K562 (cell line): ENCODE measurements at regions not wholly inside any gene's neighbourhood (a gene's known extent, or its start where the extent isn't known, plus 50 kb on each side); places are given as distances from the start of the nearest gene placed in this dataset.

Experiments
- BMI1 ChIP-seq: fragments of 150-350 bp; IDR thresholded peaks from 2 replicates; pipeline ENCODE4 v1.6.1; 2014; ENCODE audit warnings: low read length
- CCNT2 ChIP-seq: IDR thresholded peaks from 2 replicates; pipeline ENCODE4 v1.6.1; 2011; ENCODE audit warnings: borderline replicate concordance, low read depth, mild to moderate bottlenecking, moderate library complexity, mixed read lengths, low read length; ENCODE audit not compliant: insufficient read length; ENCODE audit errors: extremely low read depth
- E2F8 ChIP-seq: fragments of 450-650 bp; IDR thresholded peaks from 2 replicates; pipeline ENCODE4 v1.7.1; 2018; ENCODE audit warnings: mild to moderate bottlenecking, low read depth; ENCODE audit not compliant: partially characterized antibody
- EGR1 ChIP-seq: fragments of 450-650 bp; conservative IDR thresholded peaks from 2 replicates; pipeline ENCODE4 v1.6.1; 2017; ENCODE audit warnings: mild to moderate bottlenecking
- RBM17 ChIP-seq: fragments of 200-400 bp; formaldehyde crosslinking; IDR thresholded peaks from 2 replicates; pipeline ENCODE4 v1.6.1; 2017; ENCODE audit warnings: low read depth, mild to moderate bottlenecking, low read length, borderline replicate concordance
- SNIP1 ChIP-seq: fragments of 450-650 bp; IDR thresholded peaks from 2 replicates; pipeline ENCODE4 v1.7.1; 2017; ENCODE audit warnings: low read depth, mild to moderate bottlenecking
- ZBTB26 ChIP-seq: fragments of 450-650 bp; formaldehyde crosslinking; IDR thresholded peaks from 2 replicates; pipeline ENCODE4 v1.4.0; 2022; ENCODE audit warnings: missing genetic modification characterization
- ZC3H11A ChIP-seq: IDR thresholded peaks from 2 replicates; pipeline ENCODE4 v1.6.1; 2012; ENCODE audit warnings: low read depth, low read length, improper control_type of control experiment
- ZNF316 ChIP-seq: fragments of 450-650 bp; IDR thresholded peaks from 2 replicates; pipeline ENCODE4 v1.6.1; 2016
- ZNF444 ChIP-seq: fragments of 250-450 bp; sonication (Bioruptor Pico); IDR thresholded peaks from 2 replicates; pipeline ENCODE4 v1.4.0; 2020; ENCODE audit warnings: mild to moderate bottlenecking, moderate library complexity
- ZNF512 ChIP-seq: IDR thresholded peaks from 2 replicates; pipeline ENCODE4 v1.6.1; 2016; ENCODE audit warnings: missing genetic modification characterization, missing compliant biosample characterization
- ZNF551 ChIP-seq: fragments of 250-450 bp; sonication (Bioruptor Pico); IDR thresholded peaks from 2 replicates; pipeline ENCODE4 v1.5.0; 2021; ENCODE audit warnings: mild to moderate bottlenecking, moderate library complexity
- TF ChIP-seq, protein P1 (sequence below): sonication (generic); formaldehyde crosslinking; IDR thresholded peaks from 2 replicates; pipeline ENCODE4 v1.4.0; 2020; ENCODE audit warnings: mild to moderate bottlenecking, missing genetic modification reagents
- TF ChIP-seq, protein P2 (sequence below): sonication (generic); formaldehyde crosslinking; IDR thresholded peaks from 2 replicates; pipeline ENCODE4 v1.8.0; 2022; ENCODE audit warnings: missing genetic modification reagents, mild to moderate bottlenecking, moderate library complexity, borderline replicate concordance
- TF ChIP-seq, protein P3 (sequence below): fragments of 200-800 bp; sonication (Bioruptor generic); IDR thresholded peaks from 2 replicates; pipeline ENCODE4 v1.6.1; 2017; ENCODE audit warnings: missing genetic modification characterization, missing compliant biosample characterization

DNA sequence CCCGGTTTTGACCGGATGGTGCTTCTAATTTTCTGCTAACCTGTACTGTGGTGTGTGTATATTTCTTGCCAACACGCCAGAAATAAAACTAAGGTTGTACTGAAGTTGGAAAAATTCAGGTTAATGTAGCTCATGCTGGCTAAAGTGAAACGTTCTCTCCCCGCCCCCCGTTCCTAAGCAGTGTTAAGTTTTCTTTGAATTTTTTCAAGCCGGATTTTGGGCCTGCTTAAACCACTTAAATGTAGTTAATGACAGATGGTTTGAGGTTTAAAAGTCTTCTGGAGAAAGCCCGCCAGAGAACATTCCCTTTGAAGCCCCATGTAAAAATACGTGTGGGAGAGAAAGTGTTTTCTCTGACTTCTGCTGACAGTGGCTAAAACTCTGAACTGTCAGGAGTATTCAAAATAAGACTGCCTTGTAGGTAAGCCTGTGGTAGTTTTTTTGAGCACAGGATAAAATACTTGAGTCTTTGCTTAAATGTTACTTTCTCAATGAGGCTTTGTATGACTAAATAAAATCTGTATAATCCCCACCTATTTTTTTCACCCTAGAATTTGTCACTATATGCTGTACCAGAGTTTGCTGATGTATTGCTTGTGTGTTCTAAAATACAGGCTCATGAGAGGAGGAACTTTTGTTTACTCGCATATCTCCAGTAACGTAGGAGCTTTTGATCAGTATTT lies 101.3 kb downstream of the OR2B2 start (continued):
- TF ChIP-seq, protein P1, sequence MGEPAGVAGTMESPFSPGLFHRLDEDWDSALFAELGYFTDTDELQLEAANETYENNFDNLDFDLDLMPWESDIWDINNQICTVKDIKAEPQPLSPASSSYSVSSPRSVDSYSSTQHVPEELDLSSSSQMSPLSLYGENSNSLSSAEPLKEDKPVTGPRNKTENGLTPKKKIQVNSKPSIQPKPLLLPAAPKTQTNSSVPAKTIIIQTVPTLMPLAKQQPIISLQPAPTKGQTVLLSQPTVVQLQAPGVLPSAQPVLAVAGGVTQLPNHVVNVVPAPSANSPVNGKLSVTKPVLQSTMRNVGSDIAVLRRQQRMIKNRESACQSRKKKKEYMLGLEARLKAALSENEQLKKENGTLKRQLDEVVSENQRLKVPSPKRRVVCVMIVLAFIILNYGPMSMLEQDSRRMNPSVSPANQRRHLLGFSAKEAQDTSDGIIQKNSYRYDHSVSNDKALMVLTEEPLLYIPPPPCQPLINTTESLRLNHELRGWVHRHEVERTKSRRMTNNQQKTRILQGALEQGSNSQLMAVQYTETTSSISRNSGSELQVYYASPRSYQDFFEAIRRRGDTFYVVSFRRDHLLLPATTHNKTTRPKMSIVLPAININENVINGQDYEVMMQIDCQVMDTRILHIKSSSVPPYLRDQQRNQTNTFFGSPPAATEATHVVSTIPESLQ (CRISPR knock-in tag): peak; percentile 37; the same call in 1 of the 2 replicates
- TF ChIP-seq RBM17: no peak
- TF ChIP-seq ZBTB26 (CRISPR knock-in tag): no peak
- no peak for TF ChIP-seq ZC3H11A
- TF ChIP-seq, protein P2, sequence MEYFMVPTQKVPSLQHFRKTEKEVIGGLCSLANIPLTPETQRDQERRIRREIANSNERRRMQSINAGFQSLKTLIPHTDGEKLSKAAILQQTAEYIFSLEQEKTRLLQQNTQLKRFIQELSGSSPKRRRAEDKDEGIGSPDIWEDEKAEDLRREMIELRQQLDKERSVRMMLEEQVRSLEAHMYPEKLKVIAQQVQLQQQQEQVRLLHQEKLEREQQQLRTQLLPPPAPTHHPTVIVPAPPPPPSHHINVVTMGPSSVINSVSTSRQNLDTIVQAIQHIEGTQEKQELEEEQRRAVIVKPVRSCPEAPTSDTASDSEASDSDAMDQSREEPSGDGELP (CRISPR knock-in tag): no peak
- TF ChIP-seq E2F8: no peak
- TF ChIP-seq CCNT2: no peak
- no peak; the same call in 1 of the 2 replicates for TF ChIP-seq ZNF444 (CRISPR knock-in tag)
- no peak for TF ChIP-seq BMI1
- no peak for TF ChIP-seq SNIP1
- no peak for TF ChIP-seq EGR1
- TF ChIP-seq ZNF512 (tag): no peak; the same call in 1 of the 2 replicates
- no peak; the same call in none of the 2 replicates for TF ChIP-seq ZNF551
- TF ChIP-seq ZNF316: peak; percentile 52; the same call in 1 of the 2 replicates
- TF ChIP-seq, protein P3, sequence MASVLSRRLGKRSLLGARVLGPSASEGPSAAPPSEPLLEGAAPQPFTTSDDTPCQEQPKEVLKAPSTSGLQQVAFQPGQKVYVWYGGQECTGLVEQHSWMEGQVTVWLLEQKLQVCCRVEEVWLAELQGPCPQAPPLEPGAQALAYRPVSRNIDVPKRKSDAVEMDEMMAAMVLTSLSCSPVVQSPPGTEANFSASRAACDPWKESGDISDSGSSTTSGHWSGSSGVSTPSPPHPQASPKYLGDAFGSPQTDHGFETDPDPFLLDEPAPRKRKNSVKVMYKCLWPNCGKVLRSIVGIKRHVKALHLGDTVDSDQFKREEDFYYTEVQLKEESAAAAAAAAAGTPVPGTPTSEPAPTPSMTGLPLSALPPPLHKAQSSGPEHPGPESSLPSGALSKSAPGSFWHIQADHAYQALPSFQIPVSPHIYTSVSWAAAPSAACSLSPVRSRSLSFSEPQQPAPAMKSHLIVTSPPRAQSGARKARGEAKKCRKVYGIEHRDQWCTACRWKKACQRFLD (CRISPR knock-in tag): no peak
